ENCODE measurements at regions not wholly inside any gene's neighbourhood (a gene's known extent, or its start where the extent isn't known, plus 50 kb on each side); places are given as distances from the start of the nearest gene placed in this dataset.

DNA sequence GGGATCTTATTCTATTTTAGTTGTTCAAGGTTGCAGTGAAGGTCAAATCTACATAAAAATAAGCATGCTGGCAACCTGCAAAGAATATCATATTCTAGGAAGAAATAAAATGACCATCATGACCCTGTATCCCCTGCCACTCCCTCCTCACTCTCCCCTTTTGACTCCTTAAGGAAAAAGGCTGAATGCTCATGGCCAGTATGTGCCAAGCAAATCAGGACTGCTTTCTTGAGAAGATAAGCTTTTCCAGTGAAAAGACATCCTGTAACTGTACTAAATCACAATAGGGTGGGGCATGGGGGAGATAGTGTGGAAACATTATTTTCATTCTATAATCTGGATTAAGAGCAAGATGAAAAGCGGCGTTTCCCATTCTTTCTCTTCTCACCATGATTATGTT is 100.6 kb upstream of the LIFR start:
- intact Hi-C loops (cut with micrococcal nuclease; ENCODE audit: unreplicated experiment), result no loop called here
- Histone ChIP-seq H3K27me3 (replicated peaks; ENCODE audit: insufficient read depth, low read depth, low read length, poor library complexity) (no peaks in the 10 kb centered on the region), H3K4me3 (ENCODE audit: low read depth, low read length, poor library complexity, severe bottlenecking) (no peak overlapping the region), H3K36me3 (ENCODE audit: insufficient read depth, low read length, poor library complexity, severe bottlenecking) (no peaks in the 10 kb centered on the region), H3K9me3 (ENCODE audit: low read depth, low read length, poor library complexity, severe bottlenecking) (no peaks in the 10 kb centered on the region), H3K4me1 (ENCODE audit: insufficient read depth, low read length, poor library complexity, severe bottlenecking) (peaks cover 8% of the 10 kb centered on the region), H3K27ac (ENCODE audit: low read depth, low read length, poor library complexity, severe bottlenecking) (no peak overlapping the region)
- no peak for DNase-seq (ENCODE audit: low spot score)
- BruUV-seq (replicated peaks), result no TSS peak
- POLR2A ChIA-PET (ENCODE audit: low non-redundant PET), result no interaction called here
- TF ChIP-seq EZH2 (IDR thresholded peaks at IDR 0.05; ENCODE audit: borderline replicate concordance, low read depth, low read length, poor library complexity, severe bottlenecking), result no peak
- TF ChIP-seq, protein P1, sequence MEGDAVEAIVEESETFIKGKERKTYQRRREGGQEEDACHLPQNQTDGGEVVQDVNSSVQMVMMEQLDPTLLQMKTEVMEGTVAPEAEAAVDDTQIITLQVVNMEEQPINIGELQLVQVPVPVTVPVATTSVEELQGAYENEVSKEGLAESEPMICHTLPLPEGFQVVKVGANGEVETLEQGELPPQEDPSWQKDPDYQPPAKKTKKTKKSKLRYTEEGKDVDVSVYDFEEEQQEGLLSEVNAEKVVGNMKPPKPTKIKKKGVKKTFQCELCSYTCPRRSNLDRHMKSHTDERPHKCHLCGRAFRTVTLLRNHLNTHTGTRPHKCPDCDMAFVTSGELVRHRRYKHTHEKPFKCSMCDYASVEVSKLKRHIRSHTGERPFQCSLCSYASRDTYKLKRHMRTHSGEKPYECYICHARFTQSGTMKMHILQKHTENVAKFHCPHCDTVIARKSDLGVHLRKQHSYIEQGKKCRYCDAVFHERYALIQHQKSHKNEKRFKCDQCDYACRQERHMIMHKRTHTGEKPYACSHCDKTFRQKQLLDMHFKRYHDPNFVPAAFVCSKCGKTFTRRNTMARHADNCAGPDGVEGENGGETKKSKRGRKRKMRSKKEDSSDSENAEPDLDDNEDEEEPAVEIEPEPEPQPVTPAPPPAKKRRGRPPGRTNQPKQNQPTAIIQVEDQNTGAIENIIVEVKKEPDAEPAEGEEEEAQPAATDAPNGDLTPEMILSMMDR (conservative IDR thresholded peaks at IDR 0.05; ENCODE audit: low read depth, low read length), result no peak
- CTCF ChIA-PET, result no interaction called here

DNA sequence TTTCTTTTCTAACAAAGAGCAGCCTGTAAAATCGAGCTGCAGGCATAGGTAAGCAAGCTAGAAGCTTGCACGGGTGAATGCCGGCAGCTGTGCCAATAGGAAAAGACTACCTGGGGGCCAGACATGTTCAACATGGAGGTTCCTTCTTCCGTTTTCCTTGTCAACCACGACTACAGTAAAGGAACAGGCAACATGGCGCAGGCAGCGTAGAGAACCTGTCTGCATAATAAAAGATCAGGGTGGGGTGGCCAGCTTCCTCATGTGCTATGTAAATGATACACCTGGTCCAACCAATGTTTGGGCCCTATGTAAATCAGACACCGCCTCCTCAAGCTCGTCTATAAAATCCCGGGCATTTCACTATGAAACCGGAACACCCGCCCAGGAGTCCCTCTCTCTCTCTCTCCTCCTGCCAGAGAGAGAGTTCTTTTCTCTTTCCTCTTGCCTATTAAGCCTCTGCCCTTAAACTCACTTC is 103.8 kb upstream of the LIFR start:
- peak overlapping the region; percentile 72 for H3K27ac ChIP-seq (ENCODE audit: low read depth, low read length, poor library complexity, severe bottlenecking)
- BruUV-seq (replicated peaks), result no TSS peak
- no peaks in the 10 kb centered on the region for H3K9me3 ChIP-seq (ENCODE audit: low read depth, low read length, poor library complexity, severe bottlenecking)
- H3K4me1 ChIP-seq (ENCODE audit: insufficient read depth, low read length, poor library complexity, severe bottlenecking), result peaks cover 5% of the 10 kb centered on the region
- CTCF ChIA-PET, result interaction anchor here (0.6 to 0.7 kb wide), 2 partner anchors 219 to 459 kb away, joined by 3 to 4 read pairs; no protein-coding TSS in a partner anchor
- TF ChIP-seq, protein P1 (conservative IDR thresholded peaks at IDR 0.05; ENCODE audit: low read depth, low read length), result no peak
- TF ChIP-seq EZH2 (IDR thresholded peaks at IDR 0.05; ENCODE audit: borderline replicate concordance, low read depth, low read length, poor library complexity, severe bottlenecking), result no peak
- intact Hi-C loops (cut with micrococcal nuclease; ENCODE audit: unreplicated experiment), result loop anchor here (1.0 to 5.0 kb wide), 2 partner anchors 59 to 108 kb away; no protein-coding TSS in a partner anchor
- DNase-seq (ENCODE audit: low spot score), result peak; percentile 94
- no peaks in the 10 kb centered on the region for H3K36me3 ChIP-seq (ENCODE audit: insufficient read depth, low read length, poor library complexity, severe bottlenecking)
- POLR2A ChIA-PET (ENCODE audit: low non-redundant PET), result interaction anchor here (0.7 kb wide), 1 partner anchor 309 kb away, joined by 6 read pairs; no protein-coding TSS in a partner anchor
- no peaks in the 10 kb centered on the region for H3K27me3 ChIP-seq (replicated peaks; ENCODE audit: insufficient read depth, low read depth, low read length, poor library complexity)
- H3K4me3 ChIP-seq (ENCODE audit: low read depth, low read length, poor library complexity, severe bottlenecking), result peak overlapping the region; percentile 34

DNA sequence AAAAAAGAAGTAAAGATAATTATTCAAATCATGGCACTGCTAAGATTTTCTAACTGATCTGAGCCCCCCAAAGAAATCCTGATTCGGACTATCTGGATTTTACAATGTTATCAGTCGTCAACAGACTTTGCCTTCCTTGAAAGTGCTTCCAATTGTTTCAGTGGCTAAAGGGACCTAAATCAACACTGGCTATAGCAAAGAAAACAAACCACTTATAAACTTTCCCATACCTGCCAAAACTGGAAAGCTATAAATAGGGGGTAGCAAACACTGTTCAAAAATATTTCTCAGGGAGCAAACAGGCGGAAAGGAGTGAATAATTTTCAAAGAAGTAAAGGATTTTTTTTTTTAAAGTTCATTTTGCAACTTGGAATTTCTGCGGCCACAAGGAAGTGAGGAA is 105.6 kb upstream of the LIFR start:
- Histone ChIP-seq H3K4me3 (ENCODE audit: low read depth, low read length, poor library complexity, severe bottlenecking) (no peak overlapping the region), H3K36me3 (ENCODE audit: insufficient read depth, low read length, poor library complexity, severe bottlenecking) (no peaks in the 10 kb centered on the region), H3K27me3 (replicated peaks; ENCODE audit: insufficient read depth, low read depth, low read length, poor library complexity) (no peaks in the 10 kb centered on the region), H3K9me3 (ENCODE audit: low read depth, low read length, poor library complexity, severe bottlenecking) (no peaks in the 10 kb centered on the region), H3K4me1 (ENCODE audit: insufficient read depth, low read length, poor library complexity, severe bottlenecking) (peaks cover 5% of the 10 kb centered on the region), H3K27ac (ENCODE audit: low read depth, low read length, poor library complexity, severe bottlenecking) (no peak overlapping the region)
- no peak for DNase-seq (ENCODE audit: low spot score)
- POLR2A ChIA-PET (ENCODE audit: low non-redundant PET), result no interaction called here
- TF ChIP-seq, protein P1 (conservative IDR thresholded peaks at IDR 0.05; ENCODE audit: low read depth, low read length), result no peak
- no peak for TF ChIP-seq EZH2 (IDR thresholded peaks at IDR 0.05; ENCODE audit: borderline replicate concordance, low read depth, low read length, poor library complexity, severe bottlenecking)
- CTCF ChIA-PET, result no interaction called here
- intact Hi-C loops (cut with micrococcal nuclease; ENCODE audit: unreplicated experiment), result loop anchor here (5.0 kb wide), 1 partner anchor 110 kb away; no protein-coding TSS in a partner anchor
- BruUV-seq (replicated peaks), result no TSS peak

Measured in A673 (cell line).